Nephron (organoid): ENCODE measurements at regions not wholly inside any gene's neighbourhood (a gene's known extent, or its start where the extent isn't known, plus 50 kb on each side); places are given as distances from the start of the nearest gene placed in this dataset.

Source experiments
- H3K27ac Mint-ChIP-seq, 3 experiments: 2 replicates each; pipeline ENCODE4 v1.8.0; 2020; ENCODE audit warnings: mixed read lengths in 3 of 3, mild to moderate bottlenecking in 2 of 3, moderate library complexity in 1 of 3
- H3K27me3 Mint-ChIP-seq: 2 replicates; pipeline ENCODE4 v1.8.0; 2021; ENCODE audit warnings: low read depth, mild to moderate bottlenecking, moderate library complexity, mixed read lengths
- H3K36me3 Mint-ChIP-seq: 2 replicates; pipeline ENCODE4 v1.8.0; 2020; ENCODE audit warnings: low read depth, mixed read lengths
- H3K4me1 Mint-ChIP-seq: 2 replicates; pipeline ENCODE4 v1.8.0; 2020; ENCODE audit warnings: mixed read lengths
- H3K4me3 Mint-ChIP-seq, 3 experiments: 2 replicates each; pipeline ENCODE4 v1.8.0; 2020; ENCODE audit warnings: mild to moderate bottlenecking in 3 of 3, mixed read lengths in 3 of 3, moderate library complexity in 2 of 3
- H3K9me3 Mint-ChIP-seq: 2 replicates; pipeline ENCODE4 v1.8.0; 2020; ENCODE audit warnings: mixed read lengths
- CTCF ChIP-seq, 3 experiments: fragments of 200-600 bp; sonication (generic); IDR thresholded peaks; one replicate each; pipeline ENCODE4 v1.5.0; 2021; ENCODE audit warnings: antibody characterized with exemption in 3 of 3; ENCODE audit not compliant: unreplicated experiment in 3 of 3

GRCh38 chr5:87877023-87877422, 391.6 kb downstream of the TMEM161B start:
- Mint-ChIP-seq H3K27me3 (no peaks in the 10 kb centered on the region), H3K9me3 (peaks cover 13% of the 10 kb centered on the region), H3K4me1 (peaks cover 4% of the 10 kb centered on the region), H3K4me3 (no peak overlapping the region), H3K36me3 (no peaks in the 10 kb centered on the region), H3K27ac (no peak overlapping the region)
- TF ChIP-seq CTCF (IDR thresholded peaks at IDR 0.05; ENCODE audit: unreplicated experiment in 3 of 3): no peak

- no peaks in the 10 kb centered on the region for H3K27me3 Mint-ChIP-seq
- no peak for TF ChIP-seq CTCF (IDR thresholded peaks at IDR 0.05; ENCODE audit: unreplicated experiment in 3 of 3)
- H3K27ac Mint-ChIP-seq: no peak overlapping the region
- H3K36me3 Mint-ChIP-seq: no peaks in the 10 kb centered on the region
- H3K4me3 Mint-ChIP-seq: no peak overlapping the region
- peaks cover 4% of the 10 kb centered on the region for H3K4me1 Mint-ChIP-seq
- H3K9me3 Mint-ChIP-seq: peaks cover 11% of the 10 kb centered on the region
Measured at GRCh38 chr5:87876616-87877015, 392.0 kb downstream of the TMEM161B start.

GRCh38 chr5:87872986-87873385, 395.7 kb downstream of the TMEM161B start:
- peaks cover 4% of the 10 kb centered on the region for H3K4me1 Mint-ChIP-seq
- H3K36me3 Mint-ChIP-seq: no peaks in the 10 kb centered on the region
- no peak overlapping the region for H3K27ac Mint-ChIP-seq
- H3K9me3 Mint-ChIP-seq: no peaks in the 10 kb centered on the region
- H3K4me3 Mint-ChIP-seq: no peak overlapping the region
- no peak for TF ChIP-seq CTCF (IDR thresholded peaks at IDR 0.05; ENCODE audit: unreplicated experiment in 3 of 3)
- no peaks in the 10 kb centered on the region for H3K27me3 Mint-ChIP-seq

GRCh38 chr5:87868792-87869191, 399.9 kb downstream of the TMEM161B start:
- TF ChIP-seq CTCF (IDR thresholded peaks at IDR 0.05; ENCODE audit: unreplicated experiment in 3 of 3): no peak
- no peaks in the 10 kb centered on the region for H3K36me3 Mint-ChIP-seq
- H3K4me1 Mint-ChIP-seq: no peaks in the 10 kb centered on the region
- H3K4me3 Mint-ChIP-seq: no peak overlapping the region
- no peaks in the 10 kb centered on the region for H3K27me3 Mint-ChIP-seq
- no peak overlapping the region for H3K27ac Mint-ChIP-seq
- H3K9me3 Mint-ChIP-seq: no peaks in the 10 kb centered on the region

GRCh38 chr5:87867281-87867680, 401.4 kb downstream of the TMEM161B start:
- no peak for TF ChIP-seq CTCF (IDR thresholded peaks at IDR 0.05; ENCODE audit: unreplicated experiment in 3 of 3)
- Mint-ChIP-seq H3K4me1 (no peaks in the 10 kb centered on the region), H3K27me3 (no peaks in the 10 kb centered on the region), H3K36me3 (no peaks in the 10 kb centered on the region), H3K27ac (no peak overlapping the region), H3K9me3 (peaks cover 2% of the 10 kb centered on the region), H3K4me3 (no peak overlapping the region)

- Mint-ChIP-seq H3K27me3 (no peaks in the 10 kb centered on the region), H3K36me3 (no peaks in the 10 kb centered on the region), H3K4me3 (no peak overlapping the region), H3K4me1 (no peaks in the 10 kb centered on the region), H3K9me3 (peaks cover 5% of the 10 kb centered on the region), H3K27ac (peak overlapping the region in 1 of 3 experiments; percentile 78)
- no peak for TF ChIP-seq CTCF (IDR thresholded peaks at IDR 0.05; ENCODE audit: unreplicated experiment in 3 of 3)
Measured at GRCh38 chr5:87853541-87853940, 415.1 kb downstream of the TMEM161B start.
